Endothelial cell of umbilical vein (primary cell): ENCODE measurements at regions not wholly inside any gene's neighbourhood (a gene's known extent, or its start where the extent isn't known, plus 50 kb on each side); places are given as distances from the start of the nearest gene placed in this dataset.

Experiments
- EZH2 ChIP-seq: IDR thresholded peaks from 2 replicates; pipeline ENCODE4 v1.6.1; 2012; ENCODE audit warnings: borderline replicate concordance, low read depth, mild to moderate bottlenecking, moderate library complexity, low read length, inconsistent platforms; ENCODE audit not compliant: severe bottlenecking
- MYC ChIP-seq: IDR thresholded peaks from one replicate; pipeline ENCODE4 v1.6.1; 2011; ENCODE audit warnings: mild to moderate bottlenecking, low read depth, low read length
- POLR2A ChIP-seq: IDR thresholded peaks from 2 replicates; pipeline ENCODE4 v1.6.1; 2012; ENCODE audit warnings: low read depth, mild to moderate bottlenecking, control low read depth, low read length
- POLR2AphosphoS5 ChIP-seq: IDR thresholded peaks from 2 replicates; pipeline ENCODE4 v1.6.1; 2012; ENCODE audit warnings: low read depth, mild to moderate bottlenecking, control low read depth, low read length, moderate library complexity; ENCODE audit not compliant: insufficient read depth
- TF ChIP-seq, protein P1 (sequence below), 2 donors: IDR thresholded peaks; 1 replicate in 1 of 2; 2 replicates in 1 of 2; pipeline ENCODE4 v1.5.1; 2011; ENCODE audit warnings: low read length in 2 of 2, mild to moderate bottlenecking in 2 of 2, moderate library complexity in 2 of 2, control low read depth in 1 of 2, inconsistent platforms in 1 of 2, low read depth in 1 of 2; ENCODE audit not compliant: insufficient read depth in 1 of 2; ENCODE audit errors: extremely low read depth in 1 of 2

- TF ChIP-seq POLR2AphosphoS5 (no peak), EZH2 (no peak), POLR2A (no peak), MYC (no peak)
- TF ChIP-seq, protein P1, sequence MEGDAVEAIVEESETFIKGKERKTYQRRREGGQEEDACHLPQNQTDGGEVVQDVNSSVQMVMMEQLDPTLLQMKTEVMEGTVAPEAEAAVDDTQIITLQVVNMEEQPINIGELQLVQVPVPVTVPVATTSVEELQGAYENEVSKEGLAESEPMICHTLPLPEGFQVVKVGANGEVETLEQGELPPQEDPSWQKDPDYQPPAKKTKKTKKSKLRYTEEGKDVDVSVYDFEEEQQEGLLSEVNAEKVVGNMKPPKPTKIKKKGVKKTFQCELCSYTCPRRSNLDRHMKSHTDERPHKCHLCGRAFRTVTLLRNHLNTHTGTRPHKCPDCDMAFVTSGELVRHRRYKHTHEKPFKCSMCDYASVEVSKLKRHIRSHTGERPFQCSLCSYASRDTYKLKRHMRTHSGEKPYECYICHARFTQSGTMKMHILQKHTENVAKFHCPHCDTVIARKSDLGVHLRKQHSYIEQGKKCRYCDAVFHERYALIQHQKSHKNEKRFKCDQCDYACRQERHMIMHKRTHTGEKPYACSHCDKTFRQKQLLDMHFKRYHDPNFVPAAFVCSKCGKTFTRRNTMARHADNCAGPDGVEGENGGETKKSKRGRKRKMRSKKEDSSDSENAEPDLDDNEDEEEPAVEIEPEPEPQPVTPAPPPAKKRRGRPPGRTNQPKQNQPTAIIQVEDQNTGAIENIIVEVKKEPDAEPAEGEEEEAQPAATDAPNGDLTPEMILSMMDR (IDR thresholded peaks at IDR 0.05; ENCODE audit: extremely low read depth in 1 of 2, insufficient read depth in 1 of 2, low read depth in 1 of 2, low read length in 2 of 2) = no peak
These were observed 629.7 kb downstream of the PCDH7 start for GRCh38 chr4:31349907-31350306.
